OCI-M1 (cell line): ENCODE measurements at regions not wholly inside any gene's neighbourhood (a gene's known extent, or its start where the extent isn't known, plus 50 kb on each side); places are given as distances from the start of the nearest gene placed in this dataset.
"Not testable (repeated sequence)": the region's sequence is repeated elsewhere in the genome, so short reads cannot be mapped to it uniquely, and the experiment has no call there.

ENCODE experiments used
- DNase-seq: peaks from one replicate; lab custom pipeline; 2025; lab: John Stamatoyannopoulos, UW

- DNase-seq = no peak
Observed at GRCh38 chr16:72455743-72456659, 284.0 kb upstream of the PMFBP1 start.

- DNase-seq = not testable (repeated sequence)
Observed at GRCh38 chr16:72453856-72454255, 281.9 kb upstream of the PMFBP1 start.

GRCh38 chr16:72444696-72445095 is 272.7 kb upstream of the PMFBP1 start:
- DNase-seq = no peak

GRCh38 chr16:72443809-72444208 is 271.9 kb upstream of the PMFBP1 start:
- DNase-seq = no peak

- no peak for DNase-seq
Observed at GRCh38 chr16:72442385-72443158, 270.6 kb upstream of the PMFBP1 start.

- DNase-seq = no peak
Observed at GRCh38 chr16:72437891-72438290, 265.9 kb upstream of the PMFBP1 start.

- DNase-seq = peak; percentile 36
Observed at GRCh38 chr16:72434159-72434558, 262.2 kb upstream of the PMFBP1 start.

GRCh38 chr16:72430121-72430520 is 258.2 kb upstream of the PMFBP1 start:
- no peak for DNase-seq

- no peak for DNase-seq
Observed at GRCh38 chr16:72429671-72430081, 257.7 kb upstream of the PMFBP1 start.

- DNase-seq = no peak
Observed at GRCh38 chr16:72428681-72429376, 256.9 kb upstream of the PMFBP1 start.

GRCh38 chr16:72427783-72428331 is 255.9 kb upstream of the PMFBP1 start:
- DNase-seq = no peak

- DNase-seq = no peak
Observed at GRCh38 chr16:72427051-72427782, 255.3 kb upstream of the PMFBP1 start.

- DNase-seq = no peak
Observed at GRCh38 chr16:72426386-72426785, 254.4 kb upstream of the PMFBP1 start.

GRCh38 chr16:72425571-72426341 is 253.8 kb upstream of the PMFBP1 start:
- no peak for DNase-seq

- DNase-seq = no peak
Observed at GRCh38 chr16:72424757-72425156, 252.8 kb upstream of the PMFBP1 start.

GRCh38 chr16:72422308-72422897 is 250.4 kb upstream of the PMFBP1 start:
- DNase-seq = no peak

- no peak for DNase-seq
Observed at GRCh38 chr16:72419638-72420037, 247.7 kb upstream of the PMFBP1 start.

GRCh38 chr16:72415379-72415778 is 243.4 kb upstream of the PMFBP1 start:
- DNase-seq = no peak

- DNase-seq = no peak
Observed at GRCh38 chr16:72410492-72410891, 238.5 kb upstream of the PMFBP1 start.

- no peak for DNase-seq
Observed at GRCh38 chr16:72409423-72409822, 237.5 kb upstream of the PMFBP1 start.
